B cell (primary cell): ENCODE measurements at regions not wholly inside any gene's neighbourhood (a gene's known extent, or its start where the extent isn't known, plus 50 kb on each side); places are given as distances from the start of the nearest gene placed in this dataset.
"Not testable (repeated sequence)": the region's sequence is repeated elsewhere in the genome, so short reads cannot be mapped to it uniquely, and the experiment has no call there.

Experiments
- ATAC-seq: fragments of 200-7000 bp; cut with Tn5 transposase; one replicate; pipeline ENCODE4 v1.10.0; 2021; ENCODE audit warnings: low read depth, mild to moderate bottlenecking, moderate number of reproducible peaks, moderate library complexity
- CTCF ChIA-PET: fragments of 350-600 bp; sonication (Branson Sonifier 250); formaldehyde crosslinking; loops from one replicate; lab custom pipeline; 2021; ENCODE audit warnings: antibody characterized with exemption, inconsistent platforms; lab: Charles Lee
- POLR2A ChIA-PET: fragments of 350-600 bp; sonication (Branson Sonifier 250); formaldehyde crosslinking; loops from one replicate; lab custom pipeline; 2021; ENCODE audit warnings: antibody characterized with exemption; lab: Charles Lee
- DNase-seq: peaks from one replicate; pipeline ENCODE4 v3.0.0; 2013
- H2AFZ ChIP-seq: 2 replicates; pipeline ENCODE4 v1.6.1; 2012; ENCODE audit warnings: mild to moderate bottlenecking, low read depth, low read length; ENCODE audit not compliant: insufficient read depth, poor library complexity, severe bottlenecking
- H3K27ac ChIP-seq, 2 donors: 1 replicate in 1 of 2; 2 replicates in 1 of 2; pipeline ENCODE4 v1.5.1; 2012 to 2013; ENCODE audit warnings: low read length in 2 of 2, mild to moderate bottlenecking in 2 of 2, moderate library complexity in 1 of 2
- H3K27me3 ChIP-seq, 4 experiments: fragments of 200-600 bp in 1 of 4; sonication (generic) in 1 of 4; replicated peaks in 1 of 4; 1 replicate in 2 of 4; 2 replicates in 2 of 4; pipeline versions ENCODE4 v1.6.1 to v1.7.0; 2013 to 2016; ENCODE audit warnings: low read length in 3 of 4, mild to moderate bottlenecking in 2 of 4, mixed read lengths in 1 of 4, moderate library complexity in 1 of 4; ENCODE audit not compliant: insufficient read depth in 4 of 4, control insufficient read depth in 3 of 4; ENCODE audit errors: control extremely low read depth in 1 of 4
- H3K36me3 ChIP-seq, 2 experiments: replicated peaks in 1 of 2; 1 replicate in 1 of 2; 2 replicates in 1 of 2; pipeline versions ENCODE4 v1.6.1 to v1.7.1; 2013; ENCODE audit warnings: low read length in 1 of 2; ENCODE audit not compliant: insufficient read depth in 2 of 2, control insufficient read depth in 1 of 2; ENCODE audit errors: control extremely low read depth in 1 of 2, extremely low read depth in 1 of 2
- H3K4me1 ChIP-seq, 2 donors: fragments of 200-600 bp in 1 of 2; sonication (generic) in 1 of 2; 1 replicate in 1 of 2; 2 replicates in 1 of 2; pipeline versions ENCODE4 v1.5.1 to v1.6.1; 2013 to 2017; ENCODE audit warnings: low read length in 2 of 2; ENCODE audit not compliant: control insufficient read depth in 2 of 2, insufficient read depth in 2 of 2
- H3K4me2 ChIP-seq: replicated peaks from 2 replicates; pipeline ENCODE3; 2012; ENCODE audit warnings: mild to moderate bottlenecking, low read depth, low read length; ENCODE audit not compliant: poor library complexity, severe bottlenecking
- H3K4me3 ChIP-seq, 5 experiments: fragments of 200-600 bp in 1 of 5; sonication (generic) in 1 of 5; 1 replicate in 3 of 5; 2 replicates in 2 of 5; pipeline versions ENCODE4 v1.5.1 to v1.7.0; 2011 to 2016; ENCODE audit warnings: low read length in 4 of 5, mild to moderate bottlenecking in 4 of 5, low read depth in 2 of 5, control low read depth in 1 of 5, moderate library complexity in 1 of 5; ENCODE audit not compliant: insufficient read depth in 1 of 5; ENCODE audit errors: control extremely low read depth in 1 of 5, extremely low read depth in 1 of 5
- H3K79me2 ChIP-seq: fragments of 200-600 bp; sonication (generic); one replicate; pipeline ENCODE4 v1.6.0; 2016; ENCODE audit warnings: low read length; ENCODE audit not compliant: control insufficient read depth, insufficient read depth
- H3K9ac ChIP-seq: fragments of 200-600 bp; sonication (generic); 2 replicates; pipeline ENCODE4 v1.6.1; 2017; ENCODE audit warnings: mild to moderate bottlenecking, low read length, moderate library complexity
- H3K9me3 ChIP-seq, 3 donors: one replicate each; pipeline versions ENCODE4 v1.6.1 to v1.7.1; 2013; ENCODE audit warnings: low read length in 2 of 3; ENCODE audit not compliant: control insufficient read depth in 2 of 3, insufficient read depth in 1 of 3; ENCODE audit errors: control extremely low read depth in 1 of 3
- H4K20me1 ChIP-seq: 2 replicates; pipeline ENCODE4 v1.6.0; 2012; ENCODE audit warnings: mild to moderate bottlenecking, low read length; ENCODE audit not compliant: insufficient read depth, control insufficient read depth, poor library complexity, severe bottlenecking
- H3K27ac Mint-ChIP-seq: one replicate; pipeline ENCODE4 v1.8.0; 2021; ENCODE audit warnings: mixed read lengths
- H3K27me3 Mint-ChIP-seq: one replicate; pipeline ENCODE4 v1.8.0; 2021; ENCODE audit warnings: mixed read lengths
- H3K4me1 Mint-ChIP-seq: one replicate; pipeline ENCODE4 v1.8.0; 2021; ENCODE audit warnings: mixed read lengths
- H3K4me3 Mint-ChIP-seq: one replicate; pipeline ENCODE4 v1.8.0; 2021; ENCODE audit warnings: mixed read lengths
- H3K9me3 Mint-ChIP-seq: one replicate; pipeline ENCODE4 v1.8.0; 2022; ENCODE audit warnings: mixed read lengths; ENCODE audit not compliant: insufficient read depth
- CTCF ChIP-seq: fragments of 200-600 bp; IDR thresholded peaks from one replicate; pipeline ENCODE4 v1.8.0; 2022; ENCODE audit warnings: antibody characterized with exemption, mild to moderate bottlenecking
- EZH2 ChIP-seq: IDR thresholded peaks from 2 replicates; pipeline ENCODE4 v1.6.1; 2012; ENCODE audit warnings: borderline replicate concordance, low read depth, mild to moderate bottlenecking, moderate library complexity, low read length; ENCODE audit not compliant: insufficient read depth, poor library complexity, severe bottlenecking
- WGBS: methylation state at CpG from one replicate; pipeline ENCODE4 v1.1.5; 2013; ENCODE audit warnings: missing lambda C conversion rate; ENCODE audit not compliant: insufficient coverage; 5-methylcytosine and 5-hydroxymethylcytosine counted together
- intact Hi-C: fragments of 100-400 bp; cut with micrococcal nuclease; formaldehyde crosslinking; loops from one replicate; pipeline ENCODE4 v1.10.0; 2022

DNA sequence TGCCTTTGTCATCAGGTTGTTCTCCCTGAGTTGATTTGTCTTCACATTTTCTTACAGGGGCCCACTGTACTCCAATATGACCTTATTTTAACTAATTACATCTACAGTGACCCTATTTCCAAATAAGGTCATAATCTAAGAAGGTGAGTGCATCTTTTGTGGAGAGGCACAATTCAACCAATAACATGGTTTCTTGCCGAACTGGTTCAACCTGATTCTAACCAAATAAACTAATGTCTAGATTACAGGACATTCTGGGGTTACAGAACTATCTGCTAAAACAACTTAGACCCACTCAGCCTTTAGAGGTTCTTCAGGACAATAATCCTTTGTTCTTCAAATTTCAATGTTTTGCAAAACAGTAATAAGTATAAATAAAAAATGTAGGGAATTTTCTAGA, 496.5 kb upstream of the SOX11 start:
- peaks cover 0 to 1% (median 0%) of the 10 kb centered on the region in 3 donors for H3K9me3 ChIP-seq
- H3K27me3 Mint-ChIP-seq, result no peaks in the 10 kb centered on the region
- ChIA-PET POLR2A (no interaction called here), CTCF (no interaction called here)
- H3K9ac ChIP-seq, result no peak overlapping the region
- H3K27me3 ChIP-seq, result no peaks in the 10 kb centered on the region
- ATAC-seq (no peak), DNase-seq (no peak)
- H4K20me1 ChIP-seq, result no peaks in the 10 kb centered on the region
- no peaks in the 10 kb centered on the region for H3K79me2 ChIP-seq
- H3K4me3 Mint-ChIP-seq, result no peak overlapping the region
- H3K4me1 Mint-ChIP-seq, result no peaks in the 10 kb centered on the region
- H3K9me3 Mint-ChIP-seq, result peaks cover 8% of the 10 kb centered on the region
- H2AFZ ChIP-seq, result no peak overlapping the region
- TF ChIP-seq CTCF (no peak), EZH2 (no peak)
- no peaks in the 10 kb centered on the region for H3K4me1 ChIP-seq
- H3K27ac Mint-ChIP-seq, result no peak overlapping the region
- no peaks in the 10 kb centered on the region for H3K36me3 ChIP-seq
- intact Hi-C loops, result no loop called here
- H3K4me3 ChIP-seq, result no peak overlapping the region
- H3K4me2 ChIP-seq, result no peak overlapping the region
- no CpG with 5 or more reads among the region's 1 CpG for WGBS
- H3K27ac ChIP-seq, result no peak overlapping the region

GRCh38 chr2:5203134-5203755, 488.9 kb upstream of the SOX11 start:
- WGBS, result 65% methylated on average over 5 of the region's 5 CpGs
- POLR2A ChIA-PET, result no interaction called here
- H4K20me1 ChIP-seq, result no peaks in the 10 kb centered on the region
- no peaks in the 10 kb centered on the region for H3K36me3 ChIP-seq
- no peak overlapping the region for H2AFZ ChIP-seq
- H3K9me3 Mint-ChIP-seq, result peaks cover 3% of the 10 kb centered on the region
- intact Hi-C loops, result no loop called here
- no peak overlapping the region for H3K27ac Mint-ChIP-seq
- H3K27me3 ChIP-seq, result no peaks in the 10 kb centered on the region
- H3K9ac ChIP-seq, result no peak overlapping the region
- CTCF ChIA-PET, result no interaction called here
- H3K4me3 ChIP-seq, result no peak overlapping the region
- no peak overlapping the region for H3K4me3 Mint-ChIP-seq
- H3K9me3 ChIP-seq, result no peaks in the 10 kb centered on the region
- H3K4me2 ChIP-seq, result no peak overlapping the region
- no peaks in the 10 kb centered on the region for H3K79me2 ChIP-seq
- no peaks in the 10 kb centered on the region for H3K27me3 Mint-ChIP-seq
- ATAC-seq (no peak), DNase-seq (no peak)
- H3K27ac ChIP-seq, result no peak overlapping the region
- H3K4me1 ChIP-seq, result no peaks in the 10 kb centered on the region
- TF ChIP-seq CTCF (no peak), EZH2 (no peak)
- no peaks in the 10 kb centered on the region for H3K4me1 Mint-ChIP-seq

GRCh38 chr2:5206742-5207141, 485.4 kb upstream of the SOX11 start:
- H3K36me3 ChIP-seq, POLR2A ChIA-PET, intact Hi-C loops, H3K27me3 ChIP-seq, H3K4me1 ChIP-seq, DNase-seq, H3K79me2 ChIP-seq, H3K9me3 ChIP-seq, H3K9ac ChIP-seq, H4K20me1 ChIP-seq, ATAC-seq, H2AFZ ChIP-seq, H3K4me3 ChIP-seq, H3K4me1 Mint-ChIP-seq, H3K27me3 Mint-ChIP-seq, H3K27ac ChIP-seq, H3K4me3 Mint-ChIP-seq, H3K27ac Mint-ChIP-seq, CTCF ChIA-PET, H3K9me3 Mint-ChIP-seq, H3K4me2 ChIP-seq: not testable (repeated sequence)
- WGBS, result no CpG with 5 or more reads among the region's 2 CpGs
